Fibroblast of lung (primary cell): ENCODE measurements at regions not wholly inside any gene's neighbourhood (a gene's known extent, or its start where the extent isn't known, plus 50 kb on each side); places are given as distances from the start of the nearest gene placed in this dataset.

Experiments used
- DNase-seq, 2 donors: peaks; one replicate each; pipeline versions ENCODE4 v3.0.0 to v3.0.0-alpha.2; 2010; ENCODE audit warnings: low read depth in 2 of 2
- H2AFZ ChIP-seq: 2 replicates; pipeline ENCODE4 v1.5.1; 2012; ENCODE audit warnings: low read length, control low read depth, inconsistent platforms
- H3K27ac ChIP-seq: 2 replicates; pipeline ENCODE4 v1.5.1; 2011; ENCODE audit warnings: low read length, control low read depth; ENCODE audit not compliant: insufficient read depth
- H3K27me3 ChIP-seq: 2 replicates; pipeline ENCODE4 v1.5.1; 2011; ENCODE audit warnings: mild to moderate bottlenecking, low read length; ENCODE audit not compliant: control insufficient read depth, insufficient read depth
- H3K36me3 ChIP-seq: 2 replicates; pipeline ENCODE4 v1.5.1; 2011; ENCODE audit warnings: low read length; ENCODE audit not compliant: control insufficient read depth, insufficient read depth
- H3K4me1 ChIP-seq: 2 replicates; pipeline ENCODE4 v1.5.1; 2011; ENCODE audit warnings: low read length; ENCODE audit not compliant: control insufficient read depth, insufficient read depth; ENCODE audit errors: extremely low read depth
- H3K4me2 ChIP-seq: 2 replicates; pipeline ENCODE4 v1.5.1; 2011; ENCODE audit warnings: low read length, control low read depth; ENCODE audit not compliant: insufficient read depth; ENCODE audit errors: extremely low read depth
- H3K4me3 ChIP-seq, 4 experiments: fragments of 200-600 bp in 1 of 4; sonication (generic) in 1 of 4; replicated peaks in 1 of 4; 2 replicates each; pipeline ENCODE4 v1.5.1; 2011 to 2016; ENCODE audit warnings: low read length in 4 of 4, low read depth in 3 of 4, mild to moderate bottlenecking in 3 of 4, control low read depth in 2 of 4, inconsistent platforms in 1 of 4, mixed read lengths in 1 of 4; ENCODE audit not compliant: insufficient read depth in 1 of 4; ENCODE audit errors: control extremely low read depth in 1 of 4
- H3K79me2 ChIP-seq: 2 replicates; pipeline ENCODE4 v1.5.1; 2012; ENCODE audit warnings: mild to moderate bottlenecking, low read length, inconsistent platforms; ENCODE audit not compliant: control insufficient read depth, insufficient read depth
- H3K9ac ChIP-seq: 2 replicates; pipeline ENCODE4 v1.5.1; 2011; ENCODE audit warnings: mild to moderate bottlenecking, low read length, control low read depth; ENCODE audit not compliant: insufficient read depth
- H3K9me3 ChIP-seq: 2 replicates; pipeline ENCODE4 v1.5.1; 2012; ENCODE audit warnings: low read depth, low read length; ENCODE audit not compliant: control insufficient read depth, insufficient read depth
- H4K20me1 ChIP-seq: 2 replicates; pipeline ENCODE4 v1.5.1; 2011; ENCODE audit warnings: low read length; ENCODE audit not compliant: control insufficient read depth, insufficient read depth; ENCODE audit errors: extremely low read depth
- CTCF ChIP-seq, 2 donors: IDR thresholded peaks in 1 of 2; conservative IDR thresholded peaks in 1 of 2; 1 replicate in 1 of 2; 2 replicates in 1 of 2; pipeline ENCODE4 v1.5.1; 2011 to 2012; ENCODE audit warnings: low read length in 2 of 2, control low read depth in 1 of 2, inconsistent platforms in 1 of 2, low read depth in 1 of 2, mild to moderate bottlenecking in 1 of 2
- EZH2 ChIP-seq: IDR thresholded peaks from 2 replicates; pipeline ENCODE4 v1.5.1; 2012; ENCODE audit warnings: low read length, control low read depth, mild to moderate bottlenecking; ENCODE audit errors: missing control alignments

GRCh38 chrX:39527025-39527424 is 570.7 kb downstream of the BCOR start:
- Histone ChIP-seq H3K27ac (no peak overlapping the region), H3K36me3 (no peaks in the 10 kb centered on the region), H3K27me3 (no peaks in the 10 kb centered on the region), H4K20me1 (no peaks in the 10 kb centered on the region), H3K9me3 (no peaks in the 10 kb centered on the region), H3K4me2 (no peak overlapping the region), H3K79me2 (no peaks in the 10 kb centered on the region), H2AFZ (no peak overlapping the region), H3K4me1 (no peaks in the 10 kb centered on the region), H3K4me3 (no peak overlapping the region), H3K9ac (no peak overlapping the region)
- peak; percentile 45 to 75 for DNase-seq
- no peak for TF ChIP-seq CTCF (conservative IDR thresholded peaks at IDR 0.05 in 1 of 2, IDR thresholded peaks at IDR 0.05 in 1 of 2; ENCODE audit: low read depth in 1 of 2, low read length in 2 of 2)
- TF ChIP-seq EZH2 = no peak

GRCh38 chrX:39528161-39528916 is 569.4 kb downstream of the BCOR start:
- no peak overlapping the region for H3K27ac ChIP-seq
- no peak for TF ChIP-seq CTCF (conservative IDR thresholded peaks at IDR 0.05 in 1 of 2, IDR thresholded peaks at IDR 0.05 in 1 of 2; ENCODE audit: low read depth in 1 of 2, low read length in 2 of 2)
- TF ChIP-seq EZH2 = no peak
- H3K4me2 ChIP-seq = no peak overlapping the region
- H3K4me1 ChIP-seq = no peaks in the 10 kb centered on the region
- no peak overlapping the region for H2AFZ ChIP-seq
- H3K27me3 ChIP-seq = no peaks in the 10 kb centered on the region
- no peaks in the 10 kb centered on the region for H3K36me3 ChIP-seq
- H4K20me1 ChIP-seq = no peaks in the 10 kb centered on the region
- H3K4me3 ChIP-seq = no peak overlapping the region
- DNase-seq = no peak
- no peaks in the 10 kb centered on the region for H3K9me3 ChIP-seq
- no peak overlapping the region for H3K9ac ChIP-seq
- H3K79me2 ChIP-seq = no peaks in the 10 kb centered on the region

DNA sequence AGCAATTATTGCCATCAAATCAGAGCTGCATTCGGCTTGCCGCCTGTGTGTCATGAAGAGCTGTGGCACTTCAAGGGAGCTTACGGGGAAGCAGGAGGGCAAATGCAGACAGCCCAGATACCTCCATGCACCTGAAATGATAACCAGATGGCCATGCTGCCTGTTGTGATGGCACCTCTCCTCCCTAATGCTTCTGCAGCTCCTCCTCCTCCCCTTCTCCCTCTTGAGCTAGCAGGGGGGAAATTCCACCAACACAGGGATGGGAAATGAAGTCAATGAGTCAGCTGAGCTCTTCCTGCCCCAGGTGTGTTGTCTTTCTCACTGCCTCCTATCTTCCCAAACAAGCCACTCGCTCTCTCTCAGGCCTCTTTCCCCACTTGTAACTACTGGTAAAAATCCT is 565.0 kb downstream of the BCOR start:
- no peak overlapping the region for H3K27ac ChIP-seq
- no peak overlapping the region for H2AFZ ChIP-seq
- no peaks in the 10 kb centered on the region for H3K9me3 ChIP-seq
- H3K36me3 ChIP-seq = no peaks in the 10 kb centered on the region
- H3K27me3 ChIP-seq = no peaks in the 10 kb centered on the region
- H4K20me1 ChIP-seq = no peaks in the 10 kb centered on the region
- no peak overlapping the region for H3K9ac ChIP-seq
- no peak overlapping the region for H3K4me2 ChIP-seq
- H3K79me2 ChIP-seq = no peaks in the 10 kb centered on the region
- H3K4me1 ChIP-seq = no peaks in the 10 kb centered on the region
- H3K4me3 ChIP-seq = no peak overlapping the region
- TF ChIP-seq EZH2 (no peak), CTCF (conservative IDR thresholded peaks at IDR 0.05 in 1 of 2, IDR thresholded peaks at IDR 0.05 in 1 of 2; ENCODE audit: low read depth in 1 of 2, low read length in 2 of 2) (no peak)
- no peak for DNase-seq
